ENCODE measurements at regions not wholly inside any gene's neighbourhood (a gene's known extent, or its start where the extent isn't known, plus 50 kb on each side); places are given as distances from the start of the nearest gene placed in this dataset.

DNA sequence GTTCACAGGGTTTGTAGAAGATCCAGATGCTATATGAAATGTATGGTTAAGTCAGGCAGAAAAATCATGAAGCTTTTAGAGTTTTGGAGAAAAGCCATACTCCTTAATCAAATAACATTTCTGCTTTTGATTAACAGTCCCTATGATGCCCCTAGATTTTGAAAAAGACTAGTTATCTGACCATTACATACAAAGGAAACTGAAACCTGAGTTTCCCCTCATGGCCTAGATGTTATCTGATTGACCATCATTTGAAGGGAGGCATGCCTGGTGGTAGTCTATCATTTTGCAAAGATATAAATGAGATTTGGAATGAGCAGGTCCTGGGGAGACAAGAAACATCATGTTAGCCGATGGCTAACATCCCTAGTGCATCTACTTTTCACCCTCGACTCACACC, 704.3 kb upstream of the FSHR start:
- FAIRE-seq (no peak), DNase-seq (ENCODE audit: low read depth) (no peak)
- Histone ChIP-seq H2AFZ (ENCODE audit: low read depth, low read length) (no peak overlapping the region), H3K4me3 (ENCODE audit: insufficient read depth, low read depth, low read length) (no peak overlapping the region), H4K20me1 (ENCODE audit: insufficient read depth, low read length) (no peaks in the 10 kb centered on the region), H3K27me3 (ENCODE audit: insufficient read depth, low read length) (no peaks in the 10 kb centered on the region), H3K36me3 (ENCODE audit: insufficient read depth, low read length) (no peaks in the 10 kb centered on the region), H3K9me3 (ENCODE audit: insufficient read depth, low read depth, low read length) (no peaks in the 10 kb centered on the region), H3K27ac (ENCODE audit: low read depth, low read length) (no peak overlapping the region), H3K4me2 (ENCODE audit: low read length) (no peak overlapping the region), H3K4me1 (ENCODE audit: insufficient read depth, low read length) (no peaks in the 10 kb centered on the region), H3K9ac (ENCODE audit: low read length) (no peak overlapping the region), H3K79me2 (ENCODE audit: insufficient read depth, low read length) (no peaks in the 10 kb centered on the region)
- Mint-ChIP-seq H3K36me3 (ENCODE audit: low read depth, unreplicated experiment) (no peaks in the 10 kb centered on the region), H3K4me1 (ENCODE audit: low read depth, unreplicated experiment) (peaks cover 14% of the 10 kb centered on the region), H3K27ac (ENCODE audit: unreplicated experiment) (no peak overlapping the region), H3K4me3 (ENCODE audit: unreplicated experiment) (no peak overlapping the region), H3K27me3 (ENCODE audit: low read depth, unreplicated experiment) (no peaks in the 10 kb centered on the region), H3K9me3 (ENCODE audit: unreplicated experiment) (peaks cover 2% of the 10 kb centered on the region)
- TF ChIP-seq EZH2 (IDR thresholded peaks at IDR 0.05; ENCODE audit: insufficient read depth, low read length) (no peak), CTCF (IDR thresholded peaks at IDR 0.05; ENCODE audit: insufficient read depth, low read depth, low read length) (no peak)

DNA sequence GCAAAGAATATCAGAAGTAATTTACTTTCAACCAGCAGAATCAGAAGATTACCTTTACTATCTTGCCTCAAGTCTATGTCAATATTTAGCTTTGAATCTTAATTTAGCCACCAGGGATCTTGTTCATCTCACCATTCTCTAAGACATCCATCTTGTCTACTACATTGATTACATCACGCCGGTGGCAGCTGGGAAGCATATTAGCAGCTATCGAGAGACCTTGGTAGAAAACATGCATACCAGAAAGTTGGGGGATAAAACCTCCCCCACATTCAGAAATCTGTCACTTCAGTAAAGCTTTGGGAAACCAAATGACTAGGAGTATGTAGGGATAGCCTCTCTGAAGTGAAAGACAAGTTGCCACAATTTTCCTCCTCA, 703.8 kb upstream of the FSHR start:
- Histone ChIP-seq H3K4me3 (ENCODE audit: insufficient read depth, low read depth, low read length) (no peak overlapping the region), H3K9ac (ENCODE audit: low read length) (no peak overlapping the region), H3K27me3 (ENCODE audit: insufficient read depth, low read length) (no peaks in the 10 kb centered on the region), H3K36me3 (ENCODE audit: insufficient read depth, low read length) (no peaks in the 10 kb centered on the region), H4K20me1 (ENCODE audit: insufficient read depth, low read length) (no peaks in the 10 kb centered on the region), H3K27ac (ENCODE audit: low read depth, low read length) (no peak overlapping the region), H3K4me2 (ENCODE audit: low read length) (no peak overlapping the region), H2AFZ (ENCODE audit: low read depth, low read length) (no peak overlapping the region), H3K79me2 (ENCODE audit: insufficient read depth, low read length) (no peaks in the 10 kb centered on the region), H3K4me1 (ENCODE audit: insufficient read depth, low read length) (no peaks in the 10 kb centered on the region), H3K9me3 (ENCODE audit: insufficient read depth, low read depth, low read length) (no peaks in the 10 kb centered on the region)
- no peak for FAIRE-seq
- Mint-ChIP-seq H3K4me1 (ENCODE audit: low read depth, unreplicated experiment) (peaks cover 14% of the 10 kb centered on the region), H3K27me3 (ENCODE audit: low read depth, unreplicated experiment) (no peaks in the 10 kb centered on the region), H3K4me3 (ENCODE audit: unreplicated experiment) (no peak overlapping the region), H3K27ac (ENCODE audit: unreplicated experiment) (no peak overlapping the region), H3K36me3 (ENCODE audit: low read depth, unreplicated experiment) (no peaks in the 10 kb centered on the region), H3K9me3 (ENCODE audit: unreplicated experiment) (peaks cover 2% of the 10 kb centered on the region)
- DNase-seq (ENCODE audit: low read depth): no peak
- TF ChIP-seq CTCF (IDR thresholded peaks at IDR 0.05; ENCODE audit: insufficient read depth, low read depth, low read length): no peak
- TF ChIP-seq EZH2 (IDR thresholded peaks at IDR 0.05; ENCODE audit: insufficient read depth, low read length): no peak

GRCh38 chr2:49857371-49858112, 703.2 kb upstream of the FSHR start:
- Histone ChIP-seq H3K79me2 (ENCODE audit: insufficient read depth, low read length) (no peaks in the 10 kb centered on the region), H3K27me3 (ENCODE audit: insufficient read depth, low read length) (no peaks in the 10 kb centered on the region), H3K9me3 (ENCODE audit: insufficient read depth, low read depth, low read length) (no peaks in the 10 kb centered on the region), H3K4me1 (ENCODE audit: insufficient read depth, low read length) (no peaks in the 10 kb centered on the region), H2AFZ (ENCODE audit: low read depth, low read length) (no peak overlapping the region), H3K36me3 (ENCODE audit: insufficient read depth, low read length) (no peaks in the 10 kb centered on the region), H3K4me2 (ENCODE audit: low read length) (no peak overlapping the region), H4K20me1 (ENCODE audit: insufficient read depth, low read length) (no peaks in the 10 kb centered on the region), H3K4me3 (ENCODE audit: insufficient read depth, low read depth, low read length) (no peak overlapping the region), H3K27ac (ENCODE audit: low read depth, low read length) (no peak overlapping the region), H3K9ac (ENCODE audit: low read length) (no peak overlapping the region)
- TF ChIP-seq EZH2 (IDR thresholded peaks at IDR 0.05; ENCODE audit: insufficient read depth, low read length): no peak
- no peak for TF ChIP-seq CTCF (IDR thresholded peaks at IDR 0.05; ENCODE audit: insufficient read depth, low read depth, low read length)
- Mint-ChIP-seq H3K27ac (ENCODE audit: unreplicated experiment) (no peak overlapping the region), H3K4me3 (ENCODE audit: unreplicated experiment) (no peak overlapping the region), H3K9me3 (ENCODE audit: unreplicated experiment) (peaks cover 2% of the 10 kb centered on the region), H3K4me1 (ENCODE audit: low read depth, unreplicated experiment) (peaks cover 11% of the 10 kb centered on the region), H3K27me3 (ENCODE audit: low read depth, unreplicated experiment) (no peaks in the 10 kb centered on the region), H3K36me3 (ENCODE audit: low read depth, unreplicated experiment) (no peaks in the 10 kb centered on the region)
- no peak for FAIRE-seq
- no peak for DNase-seq (ENCODE audit: low read depth)
